ENCODE measurements at regions not wholly inside any gene's neighbourhood (a gene's known extent, or its start where the extent isn't known, plus 50 kb on each side); places are given as distances from the start of the nearest gene placed in this dataset.

DNA sequence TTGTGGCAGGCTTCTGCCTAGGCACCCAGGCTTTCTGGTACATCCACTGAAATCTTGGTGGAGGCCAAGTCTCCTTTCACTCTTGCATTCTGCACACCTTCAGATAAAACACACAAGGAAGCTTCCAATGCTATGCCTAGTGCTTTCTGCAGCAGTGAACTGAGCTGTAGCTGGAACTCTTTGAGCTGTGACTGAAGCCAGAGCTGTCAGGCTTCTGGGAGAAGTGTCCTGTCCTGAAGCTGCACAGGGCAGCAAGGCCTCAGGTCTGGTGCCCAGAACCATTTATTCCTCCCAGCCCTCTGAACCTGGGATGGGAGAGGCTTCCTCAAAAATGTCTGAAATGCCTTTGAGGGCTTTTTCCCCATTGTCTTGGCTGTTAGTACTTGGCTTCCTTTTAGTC is 941.7 kb downstream of the LRFN5 start:
- TF ChIP-seq CHD1 (IDR thresholded peaks at IDR 0.05; ENCODE audit: low read depth, low read length): no peak
- no peak for TF ChIP-seq MAZ (IDR thresholded peaks at IDR 0.05; ENCODE audit: borderline replicate concordance, low read depth, low read length)
- no peak for TF ChIP-seq SMC3 (IDR thresholded peaks at IDR 0.05; ENCODE audit: low read depth, low read length)
- no peak for TF ChIP-seq FOS (IDR thresholded peaks at IDR 0.05; ENCODE audit: low read depth, low read length)
- TF ChIP-seq MXI1 (IDR thresholded peaks at IDR 0.05; ENCODE audit: borderline replicate concordance, low read depth, low read length): no peak
- TF ChIP-seq BHLHE40 (IDR thresholded peaks at IDR 0.05; ENCODE audit: low read depth, low read length): no peak
- TF ChIP-seq, protein P1, sequence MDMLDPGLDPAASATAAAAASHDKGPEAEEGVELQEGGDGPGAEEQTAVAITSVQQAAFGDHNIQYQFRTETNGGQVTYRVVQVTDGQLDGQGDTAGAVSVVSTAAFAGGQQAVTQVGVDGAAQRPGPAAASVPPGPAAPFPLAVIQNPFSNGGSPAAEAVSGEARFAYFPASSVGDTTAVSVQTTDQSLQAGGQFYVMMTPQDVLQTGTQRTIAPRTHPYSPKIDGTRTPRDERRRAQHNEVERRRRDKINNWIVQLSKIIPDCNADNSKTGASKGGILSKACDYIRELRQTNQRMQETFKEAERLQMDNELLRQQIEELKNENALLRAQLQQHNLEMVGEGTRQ (IDR thresholded peaks at IDR 0.05; ENCODE audit: low read depth, low read length): no peak
- TF ChIP-seq RAD21 (IDR thresholded peaks at IDR 0.05; ENCODE audit: low read length): no peak
- TF ChIP-seq, protein P2, sequence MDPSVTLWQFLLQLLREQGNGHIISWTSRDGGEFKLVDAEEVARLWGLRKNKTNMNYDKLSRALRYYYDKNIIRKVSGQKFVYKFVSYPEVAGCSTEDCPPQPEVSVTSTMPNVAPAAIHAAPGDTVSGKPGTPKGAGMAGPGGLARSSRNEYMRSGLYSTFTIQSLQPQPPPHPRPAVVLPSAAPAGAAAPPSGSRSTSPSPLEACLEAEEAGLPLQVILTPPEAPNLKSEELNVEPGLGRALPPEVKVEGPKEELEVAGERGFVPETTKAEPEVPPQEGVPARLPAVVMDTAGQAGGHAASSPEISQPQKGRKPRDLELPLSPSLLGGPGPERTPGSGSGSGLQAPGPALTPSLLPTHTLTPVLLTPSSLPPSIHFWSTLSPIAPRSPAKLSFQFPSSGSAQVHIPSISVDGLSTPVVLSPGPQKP (IDR thresholded peaks at IDR 0.05; ENCODE audit: borderline replicate concordance, low read depth, low read length): no peak
- TF ChIP-seq MAFK (IDR thresholded peaks at IDR 0.05; ENCODE audit: low read depth, low read length): no peak
- TF ChIP-seq NFE2L2 (IDR thresholded peaks at IDR 0.05; ENCODE audit: low read depth, low read length): no peak
- TF ChIP-seq RCOR1 (IDR thresholded peaks at IDR 0.05; ENCODE audit: insufficient replicate concordance, low read length): no peak
- TF ChIP-seq POLR2A (IDR thresholded peaks at IDR 0.05; ENCODE audit: low read depth, low read length): no peak
- no peak for TF ChIP-seq RFX5 (IDR thresholded peaks at IDR 0.05; ENCODE audit: low read depth, low read length)
- TF ChIP-seq, protein P3, sequence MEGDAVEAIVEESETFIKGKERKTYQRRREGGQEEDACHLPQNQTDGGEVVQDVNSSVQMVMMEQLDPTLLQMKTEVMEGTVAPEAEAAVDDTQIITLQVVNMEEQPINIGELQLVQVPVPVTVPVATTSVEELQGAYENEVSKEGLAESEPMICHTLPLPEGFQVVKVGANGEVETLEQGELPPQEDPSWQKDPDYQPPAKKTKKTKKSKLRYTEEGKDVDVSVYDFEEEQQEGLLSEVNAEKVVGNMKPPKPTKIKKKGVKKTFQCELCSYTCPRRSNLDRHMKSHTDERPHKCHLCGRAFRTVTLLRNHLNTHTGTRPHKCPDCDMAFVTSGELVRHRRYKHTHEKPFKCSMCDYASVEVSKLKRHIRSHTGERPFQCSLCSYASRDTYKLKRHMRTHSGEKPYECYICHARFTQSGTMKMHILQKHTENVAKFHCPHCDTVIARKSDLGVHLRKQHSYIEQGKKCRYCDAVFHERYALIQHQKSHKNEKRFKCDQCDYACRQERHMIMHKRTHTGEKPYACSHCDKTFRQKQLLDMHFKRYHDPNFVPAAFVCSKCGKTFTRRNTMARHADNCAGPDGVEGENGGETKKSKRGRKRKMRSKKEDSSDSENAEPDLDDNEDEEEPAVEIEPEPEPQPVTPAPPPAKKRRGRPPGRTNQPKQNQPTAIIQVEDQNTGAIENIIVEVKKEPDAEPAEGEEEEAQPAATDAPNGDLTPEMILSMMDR (conservative IDR thresholded peaks at IDR 0.05; ENCODE audit: low read depth, low read length): no peak
- TF ChIP-seq CEBPB (IDR thresholded peaks at IDR 0.05; ENCODE audit: low read depth, low read length): no peak
- Histone ChIP-seq H2AFZ (replicated peaks; ENCODE audit: low read length, poor library complexity) (no peak overlapping the region), H3K14ac (replicated peaks; ENCODE audit: low read depth, low read length) (no peak overlapping the region), H3K4me1 (ENCODE audit: control insufficient read depth, insufficient read depth, low read length) (no peaks in the 10 kb centered on the region), H3K36me3 (ENCODE audit: control insufficient read depth, insufficient read depth, low read length) (no peaks in the 10 kb centered on the region), H2AK5ac (ENCODE audit: low read depth, low read length) (no peak overlapping the region), H3K79me1 (ENCODE audit: low read depth in 1 of 2, low read length in 2 of 2) (no peaks in the 10 kb centered on the region), H3K27me3 (ENCODE audit: control insufficient read depth, insufficient read depth, low read length) (no peaks in the 10 kb centered on the region), H3K4me2 (ENCODE audit: low read depth, low read length) (no peak overlapping the region), H4K5ac (ENCODE audit: low read depth, low read length) (no peak overlapping the region), H3K9me1 (ENCODE audit: insufficient read depth, low read length) (no peaks in the 10 kb centered on the region), H3K23ac (ENCODE audit: low read depth, low read length) (no peak overlapping the region), H3K27ac (ENCODE audit: insufficient read depth, low read length) (no peak overlapping the region), H2AK9ac (replicated peaks; ENCODE audit: low read depth, low read length, poor library complexity) (no peak overlapping the region), H4K8ac (ENCODE audit: low read depth in 2 of 2, low read length in 2 of 2) (no peak overlapping the region), H3K18ac (ENCODE audit: low read depth, low read length) (no peak overlapping the region), H3K9me3 (ENCODE audit: control insufficient read depth, insufficient read depth, low read length) (no peaks in the 10 kb centered on the region), H3K4me3 (ENCODE audit: insufficient read depth, low read depth, low read length) (no peak overlapping the region), H3K9ac (ENCODE audit: low read depth, low read length) (no peak overlapping the region), H2BK5ac (ENCODE audit: low read depth, low read length, poor library complexity, severe bottlenecking) (no peak overlapping the region), H2BK20ac (ENCODE audit: low read depth, low read length) (no peak overlapping the region), H2BK15ac (ENCODE audit: low read depth, low read length) (no peak overlapping the region), H4K20me1 (ENCODE audit: insufficient read depth, low read length) (no peaks in the 10 kb centered on the region), H3K56ac (ENCODE audit: extremely low read depth, insufficient read depth, low read length) (no peak overlapping the region), H2BK120ac (ENCODE audit: low read depth, low read length) (no peak overlapping the region), H4K91ac (ENCODE audit: insufficient read depth, low read depth, low read length) (no peak overlapping the region), H3K4ac (ENCODE audit: low read depth, low read length) (no peak overlapping the region)
- BruUV-seq (replicated peaks): no TSS peak
- dilution Hi-C loops (cut with HindIII; ENCODE audit: low sequenced_read_pairs, unreplicated experiment) (no loop called here), in situ Hi-C loops (cut with MboI; ENCODE audit: low sequenced_read_pairs) (no loop called here), intact Hi-C loops (cut with micrococcal nuclease) (no loop called here)
- ChIA-PET POLR2A (ENCODE audit: unreplicated experiment) (no interaction called here), CTCF (no interaction called here)
- ATAC-seq (ENCODE audit: low read depth) (no peak), DNase-seq (no peak)
